ENCODE measurements at regions not wholly inside any gene's neighbourhood (a gene's known extent, or its start where the extent isn't known, plus 50 kb on each side); places are given as distances from the start of the nearest gene placed in this dataset.

DNA sequence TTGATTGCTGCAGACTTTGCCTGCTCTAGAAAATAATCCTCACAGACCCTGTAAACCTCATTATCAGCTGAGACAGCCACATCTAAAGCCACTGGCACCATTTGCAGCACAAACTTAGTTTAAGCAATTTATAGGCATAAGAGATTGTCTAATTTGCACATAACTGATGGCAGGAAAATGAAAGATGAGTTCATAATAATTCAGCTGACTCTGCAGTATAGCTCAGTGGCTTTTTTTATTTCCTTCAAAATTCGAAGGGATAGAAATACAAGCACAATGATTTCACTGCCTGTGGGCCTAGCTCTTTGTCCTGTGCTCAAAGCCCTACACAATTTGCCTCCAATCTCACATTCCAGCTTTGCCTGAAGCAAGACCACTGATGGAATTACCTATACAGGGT is 341.2 kb downstream of the RAD51AP2 start:
- no peak overlapping the region for H2BK15ac ChIP-seq (ENCODE audit: low read depth, poor library complexity, severe bottlenecking)
- H2BK5ac ChIP-seq (ENCODE audit: low read depth, low read length, poor library complexity, severe bottlenecking): no peak overlapping the region
- WGBS: 47% methylated on average over 1 of the region's 1 CpG
- H3K23ac ChIP-seq (ENCODE audit: low read length in 2 of 2): no peak overlapping the region
- no peak overlapping the region for H2AFZ ChIP-seq (ENCODE audit: low read depth, low read length)
- no peak overlapping the region for H3K4me2 ChIP-seq (ENCODE audit: low read length, poor library complexity, severe bottlenecking)
- H2AK5ac ChIP-seq (ENCODE audit: low read length, severe bottlenecking): no peak overlapping the region
- H3K27me3 ChIP-seq (ENCODE audit: control insufficient read depth in 1 of 2, insufficient read depth in 1 of 2, low read length in 2 of 2): no peaks in the 10 kb centered on the region
- no peak overlapping the region for H2BK12ac ChIP-seq (ENCODE audit: low read length in 2 of 2)
- no peak overlapping the region for H3K4ac ChIP-seq (ENCODE audit: low read depth in 1 of 2, low read length in 2 of 2)
- no peak overlapping the region for H3K9ac ChIP-seq (ENCODE audit: low read length)
- no peak overlapping the region for H2BK120ac ChIP-seq (ENCODE audit: low read depth, low read length)
- no peak overlapping the region for H3K4me3 ChIP-seq (ENCODE audit: insufficient read depth in 1 of 2, low read depth in 1 of 2, low read length in 2 of 2)
- H3K14ac ChIP-seq (ENCODE audit: low read length in 2 of 2): no peak overlapping the region
- no peak for DNase-seq
- H4K8ac ChIP-seq (ENCODE audit: low read length): no peak overlapping the region
- no peaks in the 10 kb centered on the region for H3K79me1 ChIP-seq (replicated peaks; ENCODE audit: low read length, poor library complexity, severe bottlenecking)
- H3K27ac ChIP-seq (ENCODE audit: low read length, poor library complexity, severe bottlenecking): no peak overlapping the region
- no peak overlapping the region for H3K18ac ChIP-seq (ENCODE audit: low read depth in 1 of 2, low read length in 2 of 2)
- no peaks in the 10 kb centered on the region for H3K9me3 ChIP-seq (ENCODE audit: control insufficient read depth, low read length)
- no peaks in the 10 kb centered on the region for H3K36me3 ChIP-seq (ENCODE audit: control insufficient read depth in 1 of 2, insufficient read depth in 2 of 2, low read depth in 1 of 2, low read length in 2 of 2)
- no peak overlapping the region for H4K91ac ChIP-seq (ENCODE audit: low read length)
- no peaks in the 10 kb centered on the region for H3K4me1 ChIP-seq (ENCODE audit: control insufficient read depth, insufficient read depth, low read depth, low read length)

DNA sequence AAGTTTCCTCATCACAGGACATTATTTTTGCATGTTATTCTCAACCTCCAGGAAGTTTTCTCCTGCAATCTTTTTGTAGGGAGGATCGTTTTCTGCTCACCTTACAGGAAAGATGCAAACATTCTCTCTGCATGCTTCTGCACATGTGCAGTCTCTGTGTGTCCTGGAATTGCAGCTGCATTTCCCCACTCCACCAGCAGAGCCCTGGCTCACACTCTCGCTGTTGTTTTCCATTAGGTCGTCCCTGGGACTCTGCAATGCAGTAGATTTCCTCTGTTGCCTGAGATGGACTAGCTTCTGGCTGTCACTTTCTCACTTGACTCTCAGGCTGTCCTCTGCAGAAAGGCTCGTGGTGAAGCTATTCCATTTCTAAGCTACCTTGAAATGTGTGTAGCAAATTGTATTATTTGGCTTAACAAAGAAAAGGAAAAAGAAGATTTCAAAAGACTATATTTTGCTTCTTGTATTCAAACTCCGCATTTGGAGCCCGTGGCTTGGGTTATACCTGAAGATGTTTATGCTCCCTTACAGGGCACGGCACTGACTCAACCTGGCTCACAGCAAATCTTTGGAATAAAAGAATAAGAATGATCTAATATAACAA is 346.7 kb downstream of the RAD51AP2 start:
- Histone ChIP-seq H2BK120ac (ENCODE audit: low read depth, low read length) (no peak overlapping the region), H3K18ac (ENCODE audit: low read depth in 1 of 2, low read length in 2 of 2) (no peak overlapping the region), H3K9me3 (ENCODE audit: control insufficient read depth, low read length) (no peaks in the 10 kb centered on the region), H3K79me1 (replicated peaks; ENCODE audit: low read length, poor library complexity, severe bottlenecking) (no peaks in the 10 kb centered on the region), H2AK5ac (ENCODE audit: low read length, severe bottlenecking) (no peak overlapping the region), H3K4me3 (ENCODE audit: insufficient read depth in 1 of 2, low read depth in 1 of 2, low read length in 2 of 2) (no peak overlapping the region), H2BK12ac (ENCODE audit: low read length in 2 of 2) (no peak overlapping the region), H2BK15ac (ENCODE audit: low read depth, poor library complexity, severe bottlenecking) (no peak overlapping the region), H3K4me1 (ENCODE audit: control insufficient read depth, insufficient read depth, low read depth, low read length) (no peaks in the 10 kb centered on the region), H3K4me2 (ENCODE audit: low read length, poor library complexity, severe bottlenecking) (no peak overlapping the region), H3K36me3 (ENCODE audit: control insufficient read depth in 1 of 2, insufficient read depth in 2 of 2, low read depth in 1 of 2, low read length in 2 of 2) (no peaks in the 10 kb centered on the region), H3K27me3 (ENCODE audit: control insufficient read depth in 1 of 2, insufficient read depth in 1 of 2, low read length in 2 of 2) (no peaks in the 10 kb centered on the region), H3K4ac (ENCODE audit: low read depth in 1 of 2, low read length in 2 of 2) (no peak overlapping the region), H3K9ac (ENCODE audit: low read length) (no peak overlapping the region), H2BK5ac (ENCODE audit: low read depth, low read length, poor library complexity, severe bottlenecking) (no peak overlapping the region), H3K23ac (ENCODE audit: low read length in 2 of 2) (no peak overlapping the region), H3K14ac (ENCODE audit: low read length in 2 of 2) (no peak overlapping the region), H4K8ac (ENCODE audit: low read length) (no peak overlapping the region), H2AFZ (ENCODE audit: low read depth, low read length) (no peak overlapping the region), H3K27ac (ENCODE audit: low read length, poor library complexity, severe bottlenecking) (no peak overlapping the region), H4K91ac (ENCODE audit: low read length) (no peak overlapping the region)
- 15% methylated on average over 4 of the region's 7 CpGs for WGBS
- peak; percentile 51 for DNase-seq

DNA sequence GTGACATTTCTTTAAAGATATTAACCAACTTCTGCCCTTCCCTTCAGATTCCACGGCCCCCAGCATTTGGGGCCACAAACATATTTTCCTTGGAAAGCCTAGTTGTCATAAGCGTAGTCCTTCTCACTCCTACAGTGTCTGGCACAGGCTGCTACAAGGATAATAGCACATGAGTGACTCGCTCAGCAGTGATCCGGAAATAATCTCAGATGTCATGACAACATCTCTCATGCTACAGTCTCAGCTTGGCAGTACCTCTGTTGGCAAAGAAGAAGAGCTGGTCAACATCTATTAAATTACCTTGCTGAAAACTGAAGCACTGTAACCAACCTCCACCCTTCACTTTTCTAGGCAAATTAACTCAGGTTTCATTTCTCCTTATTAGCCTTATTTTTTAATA is 351.7 kb downstream of the RAD51AP2 start:
- WGBS: 63% methylated on average over 4 of the region's 4 CpGs
- Histone ChIP-seq H3K23ac (ENCODE audit: low read length in 2 of 2) (no peak overlapping the region), H3K4me1 (ENCODE audit: control insufficient read depth, insufficient read depth, low read depth, low read length) (no peaks in the 10 kb centered on the region), H3K14ac (ENCODE audit: low read length in 2 of 2) (no peak overlapping the region), H3K18ac (ENCODE audit: low read depth in 1 of 2, low read length in 2 of 2) (no peak overlapping the region), H3K4me2 (ENCODE audit: low read length, poor library complexity, severe bottlenecking) (no peak overlapping the region), H2BK5ac (ENCODE audit: low read depth, low read length, poor library complexity, severe bottlenecking) (no peak overlapping the region), H3K4me3 (ENCODE audit: insufficient read depth in 1 of 2, low read depth in 1 of 2, low read length in 2 of 2) (no peak overlapping the region), H4K8ac (ENCODE audit: low read length) (no peak overlapping the region), H3K36me3 (ENCODE audit: control insufficient read depth in 1 of 2, insufficient read depth in 2 of 2, low read depth in 1 of 2, low read length in 2 of 2) (no peaks in the 10 kb centered on the region), H2BK12ac (ENCODE audit: low read length in 2 of 2) (no peak overlapping the region), H2AFZ (ENCODE audit: low read depth, low read length) (no peak overlapping the region), H3K79me1 (replicated peaks; ENCODE audit: low read length, poor library complexity, severe bottlenecking) (no peaks in the 10 kb centered on the region), H2AK5ac (ENCODE audit: low read length, severe bottlenecking) (no peak overlapping the region), H2BK120ac (ENCODE audit: low read depth, low read length) (no peak overlapping the region), H3K27ac (ENCODE audit: low read length, poor library complexity, severe bottlenecking) (peak overlapping the region; percentile 33), H4K91ac (ENCODE audit: low read length) (no peak overlapping the region), H2BK15ac (ENCODE audit: low read depth, poor library complexity, severe bottlenecking) (no peak overlapping the region), H3K27me3 (ENCODE audit: control insufficient read depth in 1 of 2, insufficient read depth in 1 of 2, low read length in 2 of 2) (no peaks in the 10 kb centered on the region), H3K4ac (ENCODE audit: low read depth in 1 of 2, low read length in 2 of 2) (no peak overlapping the region), H3K9me3 (ENCODE audit: control insufficient read depth, low read length) (no peaks in the 10 kb centered on the region), H3K9ac (ENCODE audit: low read length) (no peak overlapping the region)
- peak; percentile 59 for DNase-seq

DNA sequence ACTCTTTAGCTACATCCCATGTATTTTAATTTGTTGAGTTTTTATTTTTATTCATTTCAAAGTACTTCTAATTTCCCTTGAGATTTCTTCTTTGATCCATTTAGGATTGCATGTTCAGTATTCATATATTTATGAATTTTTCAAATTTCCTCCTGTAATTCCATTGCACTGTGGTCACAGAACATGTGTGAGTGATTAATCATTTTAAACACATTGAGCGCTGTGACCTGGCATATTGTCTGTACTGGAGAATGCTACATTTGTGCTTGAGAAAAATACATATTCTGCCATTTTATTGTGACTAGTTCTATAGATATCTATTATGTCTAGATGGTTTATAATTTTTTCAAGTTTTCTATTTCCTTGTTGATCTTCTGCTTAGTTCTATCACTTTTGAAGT is 353.7 kb downstream of the RAD51AP2 start:
- Histone ChIP-seq H3K4me2 (ENCODE audit: low read length, poor library complexity, severe bottlenecking) (no peak overlapping the region), H4K8ac (ENCODE audit: low read length) (no peak overlapping the region), H3K18ac (ENCODE audit: low read depth in 1 of 2, low read length in 2 of 2) (no peak overlapping the region), H3K4me3 (ENCODE audit: insufficient read depth in 1 of 2, low read depth in 1 of 2, low read length in 2 of 2) (no peak overlapping the region), H3K4ac (ENCODE audit: low read depth in 1 of 2, low read length in 2 of 2) (no peak overlapping the region), H3K27ac (ENCODE audit: low read length, poor library complexity, severe bottlenecking) (no peak overlapping the region), H4K91ac (ENCODE audit: low read length) (no peak overlapping the region), H3K9ac (ENCODE audit: low read length) (no peak overlapping the region), H2AFZ (ENCODE audit: low read depth, low read length) (no peak overlapping the region), H3K14ac (ENCODE audit: low read length in 2 of 2) (no peak overlapping the region), H3K9me3 (ENCODE audit: control insufficient read depth, low read length) (no peaks in the 10 kb centered on the region), H3K4me1 (ENCODE audit: control insufficient read depth, insufficient read depth, low read depth, low read length) (no peaks in the 10 kb centered on the region), H3K23ac (ENCODE audit: low read length in 2 of 2) (no peak overlapping the region), H3K27me3 (ENCODE audit: control insufficient read depth in 1 of 2, insufficient read depth in 1 of 2, low read length in 2 of 2) (peaks cover 0 to 4% of the 10 kb centered on the region in 2 experiments), H2AK5ac (ENCODE audit: low read length, severe bottlenecking) (no peak overlapping the region), H2BK5ac (ENCODE audit: low read depth, low read length, poor library complexity, severe bottlenecking) (no peak overlapping the region), H2BK15ac (ENCODE audit: low read depth, poor library complexity, severe bottlenecking) (no peak overlapping the region), H2BK12ac (ENCODE audit: low read length in 2 of 2) (no peak overlapping the region), H3K79me1 (replicated peaks; ENCODE audit: low read length, poor library complexity, severe bottlenecking) (no peaks in the 10 kb centered on the region), H3K36me3 (ENCODE audit: control insufficient read depth in 1 of 2, insufficient read depth in 2 of 2, low read depth in 1 of 2, low read length in 2 of 2) (no peaks in the 10 kb centered on the region), H2BK120ac (ENCODE audit: low read depth, low read length) (no peak overlapping the region)
- no peak for DNase-seq
- 60% methylated on average over 1 of the region's 1 CpG for WGBS

Data from mesenchymal stem cell (in vitro differentiated cells and primary cell).